ENCODE measurements at regions not wholly inside any gene's neighbourhood (a gene's known extent, or its start where the extent isn't known, plus 50 kb on each side); places are given as distances from the start of the nearest gene placed in this dataset.

GRCh38 chr12:28933176-28933575 lies 215.9 kb upstream of the FAR2 start:
- 88% methylated on average over 1 of the region's 1 CpG for WGBS
- H3K4me1 ChIP-seq (replicated peaks) = no peaks in the 10 kb centered on the region
- H3K27ac ChIP-seq = no peak overlapping the region
- no peak for DNase-seq (ENCODE audit: low spot score)
- no peak overlapping the region for H3K4me3 ChIP-seq
- H3K36me3 ChIP-seq = no peaks in the 10 kb centered on the region
- H3K27me3 ChIP-seq (replicated peaks; ENCODE audit: insufficient read depth) = no peaks in the 10 kb centered on the region
- TF ChIP-seq POLR2A (IDR thresholded peaks at IDR 0.05) (no peak), POLR2AphosphoS5 (IDR thresholded peaks at IDR 0.05) (no peak), CTCF (IDR thresholded peaks at IDR 0.05) (no peak)
- intact Hi-C loops (cut with DNase I) = no loop called here
- H3K9me3 ChIP-seq = no peaks in the 10 kb centered on the region

GRCh38 chr12:28933864-28934527 lies 215.1 kb upstream of the FAR2 start:
- 65% methylated on average over 8 of the region's 8 CpGs for WGBS
- no peak overlapping the region for H3K4me3 ChIP-seq

GRCh38 chr12:28936221-28936620 lies 212.9 kb upstream of the FAR2 start:
- Histone ChIP-seq H3K4me1 (replicated peaks) (no peaks in the 10 kb centered on the region), H3K36me3 (no peaks in the 10 kb centered on the region), H3K9me3 (no peaks in the 10 kb centered on the region), H3K27me3 (replicated peaks; ENCODE audit: insufficient read depth) (no peaks in the 10 kb centered on the region), H3K27ac (no peak overlapping the region), H3K4me3 (no peak overlapping the region)
- intact Hi-C loops (cut with DNase I) = no loop called here
- no peak for DNase-seq (ENCODE audit: low spot score)
- TF ChIP-seq POLR2A (IDR thresholded peaks at IDR 0.05) = no peak
- TF ChIP-seq CTCF (IDR thresholded peaks at IDR 0.05) = no peak
- TF ChIP-seq POLR2AphosphoS5 (IDR thresholded peaks at IDR 0.05) = no peak
- WGBS = 46% methylated on average over 1 of the region's 1 CpG

More at GRCh38 chr12:28933864-28934527, 215.1 kb upstream of the FAR2 start:
- H3K27ac ChIP-seq = no peak overlapping the region
- no peaks in the 10 kb centered on the region for H3K27me3 ChIP-seq (replicated peaks; ENCODE audit: insufficient read depth)
- no peaks in the 10 kb centered on the region for H3K36me3 ChIP-seq
- no peaks in the 10 kb centered on the region for H3K9me3 ChIP-seq
- no peak for DNase-seq (ENCODE audit: low spot score)
- no peaks in the 10 kb centered on the region for H3K4me1 ChIP-seq (replicated peaks)
- TF ChIP-seq CTCF (IDR thresholded peaks at IDR 0.05) = no peak
- no peak for TF ChIP-seq POLR2A (IDR thresholded peaks at IDR 0.05)
- no peak for TF ChIP-seq POLR2AphosphoS5 (IDR thresholded peaks at IDR 0.05)
- intact Hi-C loops (cut with DNase I) = no loop called here

GRCh38 chr12:28936711-28937110 lies 212.4 kb upstream of the FAR2 start:
- H3K36me3 ChIP-seq = no peaks in the 10 kb centered on the region
- H3K4me1 ChIP-seq (replicated peaks) = no peaks in the 10 kb centered on the region
- no peaks in the 10 kb centered on the region for H3K9me3 ChIP-seq
- H3K27me3 ChIP-seq (replicated peaks; ENCODE audit: insufficient read depth) = no peaks in the 10 kb centered on the region
- H3K4me3 ChIP-seq = no peak overlapping the region
- no peak for DNase-seq (ENCODE audit: low spot score)
- WGBS = 47% methylated on average over 3 of the region's 3 CpGs
- H3K27ac ChIP-seq = no peak overlapping the region
- intact Hi-C loops (cut with DNase I) = no loop called here
- TF ChIP-seq CTCF (IDR thresholded peaks at IDR 0.05) (no peak), POLR2AphosphoS5 (IDR thresholded peaks at IDR 0.05) (no peak), POLR2A (IDR thresholded peaks at IDR 0.05) (no peak)

- H3K27me3 ChIP-seq (replicated peaks; ENCODE audit: insufficient read depth) = no peaks in the 10 kb centered on the region
- no peaks in the 10 kb centered on the region for H3K36me3 ChIP-seq
- H3K9me3 ChIP-seq = no peaks in the 10 kb centered on the region
- no peak overlapping the region for H3K4me3 ChIP-seq
- intact Hi-C loops (cut with DNase I) = no loop called here
- 43% methylated on average over 3 of the region's 3 CpGs for WGBS
- H3K4me1 ChIP-seq (replicated peaks) = no peaks in the 10 kb centered on the region
- TF ChIP-seq POLR2A (IDR thresholded peaks at IDR 0.05) (no peak), POLR2AphosphoS5 (IDR thresholded peaks at IDR 0.05) (no peak), CTCF (IDR thresholded peaks at IDR 0.05) (no peak)
- no peak overlapping the region for H3K27ac ChIP-seq
- DNase-seq (ENCODE audit: low spot score) = no peak
Observed at GRCh38 chr12:28937196-28937595, 211.9 kb upstream of the FAR2 start.

All from prostate gland (tissue), 2 donors.